ENCODE measurements at regions not wholly inside any gene's neighbourhood (a gene's known extent, or its start where the extent isn't known, plus 50 kb on each side); places are given as distances from the start of the nearest gene placed in this dataset.

GRCh38 chr14:83126076-83126475 is 1592.4 kb upstream of the SEL1L start:
- H3K27ac Mint-ChIP-seq: no peak overlapping the region
- H3K36me3 Mint-ChIP-seq (ENCODE audit: low read depth): no peaks in the 10 kb centered on the region
- H3K27ac ChIP-seq (ENCODE audit: low read depth): no peak overlapping the region
- H3K4me2 ChIP-seq: no peak overlapping the region
- H2AFZ ChIP-seq: no peak overlapping the region
- no peaks in the 10 kb centered on the region for H3K27me3 Mint-ChIP-seq (ENCODE audit: insufficient read depth, low read depth, poor library complexity)
- H3K4me3 ChIP-seq: no peak overlapping the region
- no peak overlapping the region for H3K4me3 Mint-ChIP-seq
- H3K9me2 ChIP-seq (ENCODE audit: insufficient read depth): no peaks in the 10 kb centered on the region
- no peak for ATAC-seq
- DNase-seq (ENCODE audit: low spot score): no peak
- no peaks in the 10 kb centered on the region for H3K27me3 ChIP-seq (ENCODE audit: insufficient read depth)
- no peaks in the 10 kb centered on the region for H4K20me1 ChIP-seq (replicated peaks; ENCODE audit: insufficient read depth)
- H3K79me2 ChIP-seq (replicated peaks; ENCODE audit: insufficient read depth): no peaks in the 10 kb centered on the region
- H3F3A ChIP-seq (replicated peaks; ENCODE audit: low read depth): no peaks in the 10 kb centered on the region
- H3K4me1 ChIP-seq (ENCODE audit: insufficient read depth): 0 out of 2 replicates have a peak, but pooled peaks cover 4% of the 10 kb centered on the region
- TF ChIP-seq NANOG (IDR thresholded peaks at IDR 0.05; ENCODE audit: borderline replicate concordance): no peak
- H3K36me3 ChIP-seq (ENCODE audit: insufficient read depth): no peaks in the 10 kb centered on the region
- no peaks in the 10 kb centered on the region for H3K9me3 Mint-ChIP-seq
- peaks cover 6% of the 10 kb centered on the region for H3K4me1 Mint-ChIP-seq

GRCh38 chr14:83128783-83129182 is 1595.1 kb upstream of the SEL1L start:
- Mint-ChIP-seq H3K9me3 (no peaks in the 10 kb centered on the region), H3K27ac (no peak overlapping the region), H3K27me3 (ENCODE audit: insufficient read depth, low read depth, poor library complexity) (no peaks in the 10 kb centered on the region), H3K4me1 (peaks cover 17% of the 10 kb centered on the region), H3K4me3 (no peak overlapping the region), H3K36me3 (ENCODE audit: low read depth) (no peaks in the 10 kb centered on the region)
- TF ChIP-seq ETS1 (IDR thresholded peaks at IDR 0.05): no peak
- TF ChIP-seq JUNB (IDR thresholded peaks at IDR 0.05; ENCODE audit: unreplicated experiment): no peak
- no peak for TF ChIP-seq STAT1 (IDR thresholded peaks at IDR 0.05; ENCODE audit: unreplicated experiment)
- TF ChIP-seq REST (IDR thresholded peaks at IDR 0.05; ENCODE audit: unreplicated experiment): no peak
- ATAC-seq (no peak), DNase-seq (ENCODE audit: low spot score) (no peak)
- Histone ChIP-seq H2AFZ (no peak overlapping the region), H3K36me3 (ENCODE audit: insufficient read depth) (no peaks in the 10 kb centered on the region), H3K27me3 (ENCODE audit: insufficient read depth) (no peaks in the 10 kb centered on the region), H3K4me2 (no peak overlapping the region), H3K4me3 (no peak overlapping the region), H3K4me1 (ENCODE audit: insufficient read depth) (0 out of 2 replicates have a peak, but pooled peaks cover 4% of the 10 kb centered on the region), H4K20me1 (replicated peaks; ENCODE audit: insufficient read depth) (no peaks in the 10 kb centered on the region), H3K27ac (ENCODE audit: low read depth) (no peak overlapping the region), H3K9me2 (ENCODE audit: insufficient read depth) (no peaks in the 10 kb centered on the region), H3K79me2 (replicated peaks; ENCODE audit: insufficient read depth) (no peaks in the 10 kb centered on the region), H3F3A (replicated peaks; ENCODE audit: low read depth) (no peaks in the 10 kb centered on the region)

GRCh38 chr14:83129496-83129895 is 1595.8 kb upstream of the SEL1L start:
- Histone ChIP-seq H2AFZ (no peak overlapping the region), H3K79me2 (replicated peaks; ENCODE audit: insufficient read depth) (no peaks in the 10 kb centered on the region), H3K27ac (ENCODE audit: low read depth) (no peak overlapping the region), H3K36me3 (ENCODE audit: insufficient read depth) (no peaks in the 10 kb centered on the region), H3K27me3 (ENCODE audit: insufficient read depth) (no peaks in the 10 kb centered on the region), H3F3A (replicated peaks; ENCODE audit: low read depth) (no peaks in the 10 kb centered on the region), H4K20me1 (replicated peaks; ENCODE audit: insufficient read depth) (no peaks in the 10 kb centered on the region), H3K9me2 (ENCODE audit: insufficient read depth) (no peaks in the 10 kb centered on the region), H3K4me2 (no peak overlapping the region), H3K4me1 (ENCODE audit: insufficient read depth) (peaks cover 9% of the 10 kb centered on the region; the same call in 1 of the 2 replicates), H3K4me3 (no peak overlapping the region)
- DNase-seq (ENCODE audit: low spot score) (no peak), ATAC-seq (no peak)
- peaks cover 24% of the 10 kb centered on the region for H3K4me1 Mint-ChIP-seq
- H3K27ac Mint-ChIP-seq: no peak overlapping the region
- no peaks in the 10 kb centered on the region for H3K9me3 Mint-ChIP-seq
- H3K4me3 Mint-ChIP-seq: no peak overlapping the region
- H3K36me3 Mint-ChIP-seq (ENCODE audit: low read depth): no peaks in the 10 kb centered on the region
- no peaks in the 10 kb centered on the region for H3K27me3 Mint-ChIP-seq (ENCODE audit: insufficient read depth, low read depth, poor library complexity)
- TF ChIP-seq REST (IDR thresholded peaks at IDR 0.05; ENCODE audit: unreplicated experiment) (no peak), STAT1 (IDR thresholded peaks at IDR 0.05; ENCODE audit: unreplicated experiment) (no peak), JUNB (IDR thresholded peaks at IDR 0.05; ENCODE audit: unreplicated experiment) (no peak), ETS1 (IDR thresholded peaks at IDR 0.05) (no peak), NANOG (IDR thresholded peaks at IDR 0.05; ENCODE audit: borderline replicate concordance) (no peak), ZNF331 (CRISPR knock-in tag; IDR thresholded peaks at IDR 0.05; ENCODE audit: low read depth) (no peak), EZH2phosphoT487 (IDR thresholded peaks at IDR 0.05; ENCODE audit: unreplicated experiment) (no peak)

Measured in GM23338 (cell line).